22Rv1 (cell line): ENCODE measurements at regions not wholly inside any gene's neighbourhood (a gene's known extent, or its start where the extent isn't known, plus 50 kb on each side); places are given as distances from the start of the nearest gene placed in this dataset.

ENCODE experiments used
- H3K27ac ChIP-seq: fragments of 450-650 bp; 2 replicates; pipeline ENCODE4 v1.5.1; 2017
- ZFX ChIP-seq: fragments of 450-650 bp; IDR thresholded peaks from 2 replicates; pipeline ENCODE4 v1.6.1; 2017; ENCODE audit warnings: antibody characterized with exemption, borderline replicate concordance
- TF ChIP-seq, protein P1 (sequence below): fragments of 450-650 bp; IDR thresholded peaks from 2 replicates; pipeline ENCODE4 v1.5.1; 2017; ENCODE audit warnings: mild to moderate bottlenecking

- H3K27ac ChIP-seq = no peak overlapping the region
- no peak for TF ChIP-seq ZFX
- TF ChIP-seq, protein P1, sequence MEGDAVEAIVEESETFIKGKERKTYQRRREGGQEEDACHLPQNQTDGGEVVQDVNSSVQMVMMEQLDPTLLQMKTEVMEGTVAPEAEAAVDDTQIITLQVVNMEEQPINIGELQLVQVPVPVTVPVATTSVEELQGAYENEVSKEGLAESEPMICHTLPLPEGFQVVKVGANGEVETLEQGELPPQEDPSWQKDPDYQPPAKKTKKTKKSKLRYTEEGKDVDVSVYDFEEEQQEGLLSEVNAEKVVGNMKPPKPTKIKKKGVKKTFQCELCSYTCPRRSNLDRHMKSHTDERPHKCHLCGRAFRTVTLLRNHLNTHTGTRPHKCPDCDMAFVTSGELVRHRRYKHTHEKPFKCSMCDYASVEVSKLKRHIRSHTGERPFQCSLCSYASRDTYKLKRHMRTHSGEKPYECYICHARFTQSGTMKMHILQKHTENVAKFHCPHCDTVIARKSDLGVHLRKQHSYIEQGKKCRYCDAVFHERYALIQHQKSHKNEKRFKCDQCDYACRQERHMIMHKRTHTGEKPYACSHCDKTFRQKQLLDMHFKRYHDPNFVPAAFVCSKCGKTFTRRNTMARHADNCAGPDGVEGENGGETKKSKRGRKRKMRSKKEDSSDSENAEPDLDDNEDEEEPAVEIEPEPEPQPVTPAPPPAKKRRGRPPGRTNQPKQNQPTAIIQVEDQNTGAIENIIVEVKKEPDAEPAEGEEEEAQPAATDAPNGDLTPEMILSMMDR = no peak
Observed at GRCh38 chr17:12342161-12342560, 321.5 kb downstream of the MAP2K4 start.

- TF ChIP-seq ZFX = no peak
- TF ChIP-seq, protein P1 = peak; percentile 73
- H3K27ac ChIP-seq = no peak overlapping the region
Observed at GRCh38 chr17:12342609-12343435, 322.1 kb downstream of the MAP2K4 start.

DNA sequence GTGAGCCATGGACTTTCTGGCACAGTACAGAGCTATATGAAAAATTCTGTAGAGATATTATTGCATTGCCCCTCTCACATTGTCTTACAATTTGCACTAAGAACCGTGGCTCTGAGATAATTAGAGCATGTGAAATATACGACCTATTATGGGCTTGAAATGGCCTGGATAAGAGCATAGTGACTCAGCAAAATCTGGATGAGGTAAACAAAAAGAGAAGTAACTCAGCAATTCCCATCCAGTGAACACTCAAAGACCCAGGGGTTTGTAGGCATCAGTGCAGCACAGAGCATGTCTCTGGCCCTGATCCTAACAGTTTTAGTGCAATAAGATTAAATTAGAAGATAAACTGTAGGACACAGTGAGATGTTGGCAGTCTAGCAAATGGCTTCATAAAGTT is 317.2 kb upstream of the MYOCD start:
- TF ChIP-seq, protein P1 = no peak
- TF ChIP-seq ZFX = no peak
- H3K27ac ChIP-seq = no peak overlapping the region

- no peak overlapping the region for H3K27ac ChIP-seq
- TF ChIP-seq, protein P1 = no peak
- TF ChIP-seq ZFX = no peak
Observed at GRCh38 chr17:12349297-12349696, 316.4 kb upstream of the MYOCD start.

DNA sequence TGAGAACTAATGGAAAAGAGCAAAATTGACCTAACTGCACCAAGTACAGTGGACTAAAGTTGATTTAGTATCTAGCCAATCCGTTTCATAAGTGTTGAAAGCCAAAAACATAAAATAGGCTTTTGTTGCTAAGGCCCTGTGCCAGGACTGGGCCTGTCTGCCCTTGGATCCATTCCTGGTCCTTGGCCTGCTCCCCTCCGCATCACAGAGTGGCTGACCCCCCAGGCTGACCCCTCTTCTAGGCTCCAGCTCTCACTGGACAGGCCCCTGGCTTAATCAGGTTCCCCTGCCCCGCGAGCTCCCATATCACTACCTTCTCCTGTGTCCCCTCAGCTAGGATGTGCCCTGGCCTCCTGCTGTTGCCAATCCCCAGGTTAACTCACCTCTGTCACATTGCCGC is 313.6 kb upstream of the MYOCD start:
- TF ChIP-seq, protein P1 = no peak
- no peak for TF ChIP-seq ZFX
- H3K27ac ChIP-seq = no peak overlapping the region

- no peak overlapping the region for H3K27ac ChIP-seq
- TF ChIP-seq ZFX = no peak
- TF ChIP-seq, protein P1 = no peak
Observed at GRCh38 chr17:12357600-12357999, 308.1 kb upstream of the MYOCD start.

GRCh38 chr17:12358477-12358876 is 307.2 kb upstream of the MYOCD start:
- no peak overlapping the region for H3K27ac ChIP-seq
- TF ChIP-seq, protein P1 = no peak
- TF ChIP-seq ZFX = no peak
